Thymus (tissue), 11 donors: ENCODE measurements at regions not wholly inside any gene's neighbourhood (a gene's known extent, or its start where the extent isn't known, plus 50 kb on each side); places are given as distances from the start of the nearest gene placed in this dataset.
A peak's percentile ranks its signal among the peaks of the same experiment; 100 is the strongest.

Source experiments
- DNase-seq, 9 donors: peaks; one replicate each; pipeline ENCODE4 v3.0.0-alpha.2; 2013; ENCODE audit warnings: low spot score in 9 of 9, low read depth in 6 of 9, missing footprints in 1 of 9
- H3K27ac ChIP-seq, 2 donors: one replicate each; pipeline ENCODE4 v1.5.1; 2013; ENCODE audit warnings: control low read depth in 1 of 2, low read depth in 1 of 2, low read length in 1 of 2, mild to moderate bottlenecking in 1 of 2, moderate library complexity in 1 of 2
- H3K27me3 ChIP-seq, 2 donors: one replicate each; pipeline ENCODE4 v1.5.1; 2013; ENCODE audit warnings: low read length in 1 of 2; ENCODE audit not compliant: control insufficient read depth in 2 of 2, insufficient read depth in 1 of 2
- H3K36me3 ChIP-seq, 2 donors: one replicate each; pipeline ENCODE4 v1.5.1; 2013; ENCODE audit warnings: low read length in 1 of 2, mild to moderate bottlenecking in 1 of 2, moderate library complexity in 1 of 2; ENCODE audit not compliant: control insufficient read depth in 2 of 2, insufficient read depth in 2 of 2
- H3K4me1 ChIP-seq, 2 donors: one replicate each; pipeline ENCODE4 v1.5.1; 2013; ENCODE audit warnings: low read length in 2 of 2; ENCODE audit not compliant: control insufficient read depth in 2 of 2, insufficient read depth in 2 of 2
- H3K4me3 ChIP-seq, 2 donors: one replicate each; pipeline ENCODE4 v1.5.1; 2013; ENCODE audit warnings: low read length in 2 of 2, control low read depth in 1 of 2, mild to moderate bottlenecking in 1 of 2
- H3K9me3 ChIP-seq, 2 donors: one replicate each; pipeline ENCODE4 v1.5.1; 2013; ENCODE audit warnings: low read length in 1 of 2, mild to moderate bottlenecking in 1 of 2; ENCODE audit not compliant: control insufficient read depth in 2 of 2, insufficient read depth in 1 of 2
- WGBS: extraction: QIAGEN DNeasy Blood & Tissue Kit; methylation state at CpG from one replicate; pipeline ENCODE4 v1.1.7; 2013; 5-methylcytosine and 5-hydroxymethylcytosine counted together
- donor health status: healthy.

GRCh38 chr5:17434982-17435381 is 63.0 kb upstream of the TAF11L2 start:
- Histone ChIP-seq H3K36me3 (no peaks in the 10 kb centered on the region), H3K4me1 (no peaks in the 10 kb centered on the region), H3K9me3 (no peaks in the 10 kb centered on the region), H3K4me3 (no peak overlapping the region), H3K27me3 (no peaks in the 10 kb centered on the region), H3K27ac (no peak overlapping the region)
- no peak for DNase-seq

- no peak overlapping the region for H3K27ac ChIP-seq
- no peak for DNase-seq
- H3K9me3 ChIP-seq: no peaks in the 10 kb centered on the region
- WGBS: 36% methylated on average over 4 of the region's 4 CpGs
- H3K4me1 ChIP-seq: no peaks in the 10 kb centered on the region
- no peaks in the 10 kb centered on the region for H3K36me3 ChIP-seq
- no peaks in the 10 kb centered on the region for H3K27me3 ChIP-seq
- no peak overlapping the region for H3K4me3 ChIP-seq
Measured at GRCh38 chr5:17436350-17436749, 61.7 kb upstream of the TAF11L2 start.

GRCh38 chr5:17436761-17437221 is 61.2 kb upstream of the TAF11L2 start:
- H3K27ac ChIP-seq: no peak overlapping the region
- peak in 1 of 9 donors; percentile 16 for DNase-seq
- H3K4me1 ChIP-seq: no peaks in the 10 kb centered on the region
- WGBS: 40% methylated on average over 4 of the region's 4 CpGs
- H3K27me3 ChIP-seq: no peaks in the 10 kb centered on the region
- no peaks in the 10 kb centered on the region for H3K36me3 ChIP-seq
- H3K4me3 ChIP-seq: no peak overlapping the region
- H3K9me3 ChIP-seq: no peaks in the 10 kb centered on the region

- no peak for DNase-seq
- 97% methylated on average over 4 of the region's 4 CpGs for WGBS
- Histone ChIP-seq H3K36me3 (no peaks in the 10 kb centered on the region), H3K27ac (no peak overlapping the region), H3K4me3 (no peak overlapping the region), H3K27me3 (no peaks in the 10 kb centered on the region), H3K9me3 (no peaks in the 10 kb centered on the region), H3K4me1 (no peaks in the 10 kb centered on the region)
Measured at GRCh38 chr5:17438027-17438426, 60.0 kb upstream of the TAF11L2 start.

DNA sequence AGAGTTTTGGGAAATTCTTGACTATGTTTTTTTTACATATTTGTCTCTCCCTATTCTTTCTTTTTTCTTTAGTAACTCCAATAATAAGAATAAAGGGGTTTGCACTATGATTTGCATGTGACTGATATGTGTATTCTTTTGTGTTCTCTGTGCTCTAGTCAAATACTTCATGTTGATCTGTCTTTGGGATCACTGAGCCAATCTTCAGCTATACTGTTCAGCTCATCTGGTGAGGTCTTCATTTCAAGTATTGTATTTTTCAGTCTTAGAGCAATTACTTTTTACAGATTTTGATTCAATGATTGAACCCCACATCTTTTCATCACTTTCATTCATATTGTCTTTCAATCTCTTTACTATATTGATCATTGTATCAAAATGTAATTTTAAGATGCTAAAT is 58.1 kb upstream of the TAF11L2 start:
- Histone ChIP-seq H3K27me3 (no peaks in the 10 kb centered on the region), H3K36me3 (no peaks in the 10 kb centered on the region), H3K9me3 (peaks cover 0 to 2% of the 10 kb centered on the region in 2 donors), H3K4me1 (no peaks in the 10 kb centered on the region), H3K4me3 (no peak overlapping the region), H3K27ac (no peak overlapping the region)
- no peak for DNase-seq

DNA sequence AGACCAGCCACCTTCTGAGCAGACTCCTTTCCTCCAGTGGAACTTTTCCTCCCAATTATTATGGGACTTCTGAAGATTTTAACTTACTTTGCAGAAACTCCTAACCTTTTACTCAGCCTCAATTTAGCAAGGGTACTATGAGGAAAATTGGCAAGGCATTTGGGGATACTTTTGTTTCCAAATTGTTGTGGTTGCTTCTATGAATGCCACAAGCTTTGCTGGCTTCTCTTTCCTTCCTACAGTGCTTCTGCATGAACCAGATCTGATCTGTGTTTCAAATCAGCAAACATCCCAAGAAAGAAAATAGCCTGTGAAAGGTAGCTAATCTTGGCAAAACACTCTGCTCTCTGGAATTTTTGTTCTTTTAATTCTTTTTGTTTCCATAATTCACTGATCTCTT is 57.3 kb upstream of the TAF11L2 start:
- Histone ChIP-seq H3K4me3 (no peak overlapping the region), H3K4me1 (no peaks in the 10 kb centered on the region), H3K27me3 (no peaks in the 10 kb centered on the region), H3K36me3 (no peaks in the 10 kb centered on the region), H3K9me3 (peaks cover 0 to 2% of the 10 kb centered on the region in 2 donors), H3K27ac (no peak overlapping the region)
- no peak for DNase-seq

DNA sequence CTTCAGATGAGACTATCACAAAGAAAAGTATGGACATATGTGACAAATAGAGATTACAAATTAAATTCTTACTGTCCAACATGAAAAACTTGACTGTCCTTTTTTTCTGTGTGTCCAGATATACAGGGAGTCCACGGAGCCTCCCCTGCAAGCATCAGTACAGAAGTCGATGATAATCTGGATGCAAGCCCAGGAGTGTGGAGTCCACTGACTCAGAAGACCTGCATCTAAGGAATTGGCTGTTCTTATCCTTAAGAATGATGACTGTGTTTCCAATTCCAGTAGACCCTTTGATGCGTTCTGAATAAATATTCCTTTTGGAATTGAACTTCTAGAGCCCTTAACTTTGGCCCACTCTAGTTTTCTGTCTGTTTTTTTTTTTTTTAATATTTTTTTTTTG is 56.7 kb upstream of the TAF11L2 start:
- 97% methylated on average over 3 of the region's 3 CpGs for WGBS
- Histone ChIP-seq H3K36me3 (no peaks in the 10 kb centered on the region), H3K4me1 (no peaks in the 10 kb centered on the region), H3K4me3 (no peak overlapping the region), H3K27me3 (no peaks in the 10 kb centered on the region), H3K27ac (no peak overlapping the region), H3K9me3 (peaks cover 0 to 2% of the 10 kb centered on the region in 2 donors)
- no peak for DNase-seq

DNA sequence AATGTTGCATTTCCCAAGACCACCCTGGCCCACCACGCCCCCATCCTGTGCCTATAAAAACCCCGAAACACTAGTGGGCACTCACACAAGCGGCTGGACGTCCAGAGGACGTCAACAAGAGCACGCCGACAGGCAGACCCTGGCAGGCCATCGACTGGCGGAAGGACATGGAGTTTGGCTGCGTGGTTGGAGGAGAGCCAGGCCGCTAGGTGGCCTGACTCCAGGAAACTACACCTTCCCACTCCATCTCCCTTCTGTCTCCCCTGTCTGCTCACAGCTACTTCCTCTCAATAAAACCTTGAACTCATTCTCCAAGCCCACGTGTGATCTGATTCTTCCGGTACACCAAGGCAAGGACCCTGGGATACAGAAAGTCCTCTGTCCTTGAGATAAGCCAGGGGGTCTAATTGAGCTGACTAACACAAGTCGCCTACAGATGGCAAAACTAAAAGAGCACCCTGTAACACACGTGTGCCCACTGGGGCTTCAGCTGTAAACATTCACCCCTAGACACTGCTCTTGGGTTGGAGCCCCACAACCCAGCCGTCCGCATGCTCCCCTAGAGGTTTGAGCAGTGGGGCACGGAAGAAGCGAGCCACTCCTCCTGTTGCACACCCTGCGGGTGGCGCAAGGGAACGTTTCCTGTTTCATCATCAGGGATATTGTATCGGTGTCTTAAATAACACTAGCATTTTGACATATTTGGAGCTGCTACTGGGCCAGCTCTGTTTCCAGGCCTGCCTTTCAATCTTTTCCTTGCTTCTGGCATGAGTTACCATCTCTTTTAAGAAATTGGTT is 54.5 kb upstream of the TAF11L2 start:
- Histone ChIP-seq H3K9me3 (peaks cover 0 to 2% of the 10 kb centered on the region in 2 donors), H3K27ac (no peak overlapping the region), H3K4me1 (no peaks in the 10 kb centered on the region), H3K36me3 (no peaks in the 10 kb centered on the region), H3K4me3 (no peak overlapping the region), H3K27me3 (no peaks in the 10 kb centered on the region)
- 95% methylated on average over 23 of the region's 23 CpGs for WGBS
- DNase-seq: no peak

- DNase-seq: no peak
- WGBS: 84% methylated on average over 1 of the region's 1 CpG
- Histone ChIP-seq H3K4me1 (no peaks in the 10 kb centered on the region), H3K27ac (no peak overlapping the region), H3K4me3 (no peak overlapping the region), H3K27me3 (no peaks in the 10 kb centered on the region), H3K36me3 (no peaks in the 10 kb centered on the region), H3K9me3 (peaks cover 0 to 2% of the 10 kb centered on the region in 2 donors)
Measured at GRCh38 chr5:17444496-17444895, 53.5 kb upstream of the TAF11L2 start.
